Activated CD4-positive, alpha-beta T cell treated with anti-CD3 and anti-CD28 coated beads, Interleukin-2, Interleukin-6, amounts not matched to agents 100 ng/mL and 50 ng/mL, durations not matched to agents 16 hours and 8 hours (primary cell): ENCODE measurements at regions not wholly inside any gene's neighbourhood (a gene's known extent, or its start where the extent isn't known, plus 50 kb on each side); places are given as distances from the start of the nearest gene placed in this dataset.
"Not testable (repeated sequence)": the region's sequence is repeated elsewhere in the genome, so short reads cannot be mapped to it uniquely, and the experiment has no call there.

Experiments used
- DNase-seq: peaks from one replicate; pipeline ENCODE4 v3.0.0-alpha.2; 2020

DNA sequence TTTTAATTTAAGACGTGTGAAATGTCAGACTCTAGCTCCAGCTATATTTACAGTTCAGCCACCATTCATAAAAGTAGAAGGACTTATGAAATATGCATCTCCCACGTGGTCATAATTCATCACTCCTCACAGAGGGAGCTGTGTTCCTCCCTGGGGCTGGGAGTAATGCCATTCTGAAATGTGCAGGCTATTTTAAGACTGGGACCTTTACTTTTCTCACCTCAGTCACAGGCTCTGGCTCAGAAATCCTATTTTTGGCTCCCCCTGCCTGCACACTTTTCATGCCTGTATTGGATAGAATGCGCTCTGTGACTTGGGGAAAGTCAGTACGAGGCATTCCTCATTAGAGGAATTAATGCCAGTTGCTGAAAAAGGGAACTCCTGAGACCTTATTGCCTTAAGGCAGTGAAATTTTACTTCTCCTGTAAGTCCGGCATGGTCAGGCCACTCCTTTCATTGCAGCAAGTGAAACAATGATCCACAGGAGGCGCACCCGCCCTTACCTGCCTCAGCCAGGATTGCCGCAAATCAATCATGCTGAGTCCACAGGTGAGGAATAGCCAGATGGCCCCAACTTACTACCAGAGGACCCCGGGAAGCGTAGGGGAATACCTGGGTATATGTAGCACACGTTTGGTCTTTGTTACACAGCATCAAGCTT, 1133.2 kb upstream of the TMEM132C start:
- no peak for DNase-seq

DNA sequence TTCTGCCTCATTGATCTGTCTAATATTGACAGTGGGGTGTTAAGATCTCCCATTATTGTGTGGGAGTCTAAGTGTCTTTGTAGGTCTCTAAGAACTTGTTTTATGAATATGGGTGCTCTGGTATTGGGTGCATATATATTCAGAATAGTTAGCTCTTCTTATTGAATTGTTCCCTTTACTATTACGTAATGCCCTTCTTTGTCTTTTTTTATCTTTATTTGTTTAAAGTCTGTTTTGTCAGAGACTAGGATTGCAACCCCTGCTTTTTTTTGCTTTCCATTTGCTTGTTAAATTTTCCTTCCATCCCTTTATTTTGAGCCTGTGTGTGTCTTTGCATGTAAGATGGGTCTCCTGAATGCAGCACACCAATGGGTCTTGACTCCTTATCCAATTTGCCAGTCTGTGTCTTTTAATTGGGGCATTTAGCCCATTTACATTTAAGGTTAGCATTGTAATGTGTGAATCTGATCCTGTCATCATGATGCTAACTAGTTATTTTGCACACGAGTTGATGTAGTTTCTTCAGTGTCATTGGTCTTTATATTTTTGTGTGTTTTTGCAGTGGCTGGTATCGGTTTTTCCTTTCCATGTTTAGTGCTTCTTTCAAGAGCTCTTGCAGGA, 1126.0 kb upstream of the TMEM132C start:
- DNase-seq = not testable (repeated sequence)

DNA sequence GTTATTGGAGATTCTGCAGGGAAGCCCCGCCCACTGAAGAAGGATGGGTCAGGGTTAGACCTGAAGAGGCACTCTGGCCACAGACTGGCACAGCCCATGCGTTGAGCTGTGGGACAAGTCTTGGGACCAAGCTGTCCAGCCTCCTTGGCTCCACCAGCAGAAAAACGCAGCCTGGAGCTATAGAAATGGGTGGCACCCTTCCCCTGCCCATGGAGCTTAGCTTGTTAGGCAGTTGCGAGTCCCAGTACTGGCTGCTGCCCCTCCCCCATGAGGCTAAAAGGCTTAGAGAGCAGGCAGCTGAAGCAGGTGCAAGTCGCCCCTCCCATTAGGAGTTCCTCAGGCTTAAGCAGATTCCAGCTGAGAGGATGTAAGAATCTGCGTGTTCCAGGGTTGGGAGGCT, 1124.0 kb upstream of the TMEM132C start:
- DNase-seq = no peak

DNA sequence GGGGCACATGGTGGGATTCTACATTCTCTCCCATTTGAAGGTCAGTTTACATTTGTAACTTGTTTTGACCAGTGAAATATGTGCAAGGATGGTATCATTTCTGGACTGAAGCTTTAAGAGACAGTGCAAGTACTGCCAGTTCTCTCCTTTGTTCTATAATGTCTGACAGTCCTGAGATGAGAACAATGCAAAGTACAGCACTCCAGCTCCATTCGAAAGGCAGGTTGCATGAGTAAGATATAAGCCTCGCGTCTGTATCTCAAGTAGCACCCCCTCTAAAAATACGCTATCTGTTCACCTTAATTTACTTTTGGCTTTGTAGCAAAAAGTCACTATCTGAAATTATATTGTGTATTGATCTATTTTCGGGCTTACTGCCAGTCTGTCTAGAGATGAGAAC, 1122.2 kb upstream of the TMEM132C start:
- no peak for DNase-seq

DNA sequence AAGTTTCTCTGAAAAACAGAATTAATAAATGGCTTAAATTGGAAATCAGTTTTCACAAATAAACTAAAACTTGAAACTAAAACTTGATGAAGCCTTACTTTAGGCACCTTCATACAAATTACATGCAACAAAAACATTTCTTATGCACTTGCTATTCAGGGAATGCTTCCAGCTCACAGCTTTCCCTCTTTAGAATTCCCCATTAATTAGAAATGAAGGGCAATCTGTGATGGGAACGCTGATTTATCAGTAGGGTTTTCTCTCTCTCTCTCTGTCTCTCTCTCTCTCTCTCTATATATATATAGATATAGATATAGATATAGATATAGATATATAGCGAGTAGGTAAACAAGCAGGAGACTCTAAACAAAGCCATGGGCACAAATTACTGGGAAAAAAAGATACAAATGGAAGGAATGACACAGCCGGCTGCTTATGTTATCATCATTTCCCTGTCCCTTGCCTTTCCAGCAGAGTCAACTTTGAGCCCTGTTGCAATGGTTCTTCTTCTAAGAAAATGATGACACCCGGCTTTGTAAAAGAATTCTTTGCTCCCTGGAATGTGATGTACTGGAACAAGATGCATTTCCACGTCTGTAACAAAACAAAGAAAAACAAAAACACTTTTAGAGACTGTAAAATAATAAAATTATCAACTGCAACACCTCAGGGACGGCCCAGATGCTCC, 1121.6 kb upstream of the TMEM132C start:
- DNase-seq = no peak

DNA sequence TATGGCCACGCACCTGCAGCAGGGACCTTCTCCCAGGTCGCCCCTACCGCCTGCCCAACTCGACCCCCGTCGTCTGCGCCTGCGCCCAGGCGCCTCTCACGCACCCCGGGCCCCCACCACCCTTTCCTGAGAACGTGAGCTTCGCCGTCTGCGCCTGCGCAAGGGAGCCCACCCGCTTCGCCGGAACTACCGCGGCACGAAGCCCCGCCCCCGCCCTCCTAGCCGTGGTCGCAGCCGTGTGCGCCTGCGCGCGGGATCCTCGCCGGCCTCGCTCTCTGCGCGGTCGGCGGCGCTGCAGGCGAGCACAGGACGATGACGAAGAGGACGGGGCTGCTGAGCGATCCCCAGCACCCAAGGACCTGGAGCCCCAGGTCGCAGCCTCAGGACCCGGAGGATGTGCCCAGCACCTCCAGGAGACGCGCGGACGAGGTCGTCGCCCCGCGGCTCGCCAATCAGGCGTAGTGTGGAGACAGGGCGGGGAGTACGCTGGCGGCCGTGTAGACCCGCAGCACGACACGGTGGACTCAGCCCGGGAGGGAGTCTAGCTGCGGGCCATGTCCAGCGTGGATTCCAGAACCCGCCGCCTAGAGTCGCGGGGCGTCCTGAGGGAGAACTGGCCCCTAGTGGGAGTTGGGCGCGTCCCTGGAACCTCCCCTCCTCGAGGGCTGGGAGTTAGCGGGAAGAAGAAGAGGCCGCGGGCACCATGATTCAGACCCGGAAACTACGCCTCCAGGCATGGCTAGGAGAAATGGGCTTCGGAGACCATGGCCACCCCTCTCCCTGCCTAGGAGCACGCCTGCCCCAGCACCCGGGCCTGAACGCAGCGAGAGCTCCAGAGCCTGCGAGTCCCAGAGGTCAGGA, 1120.8 kb upstream of the TMEM132C start:
- peak; percentile 76 for DNase-seq

DNA sequence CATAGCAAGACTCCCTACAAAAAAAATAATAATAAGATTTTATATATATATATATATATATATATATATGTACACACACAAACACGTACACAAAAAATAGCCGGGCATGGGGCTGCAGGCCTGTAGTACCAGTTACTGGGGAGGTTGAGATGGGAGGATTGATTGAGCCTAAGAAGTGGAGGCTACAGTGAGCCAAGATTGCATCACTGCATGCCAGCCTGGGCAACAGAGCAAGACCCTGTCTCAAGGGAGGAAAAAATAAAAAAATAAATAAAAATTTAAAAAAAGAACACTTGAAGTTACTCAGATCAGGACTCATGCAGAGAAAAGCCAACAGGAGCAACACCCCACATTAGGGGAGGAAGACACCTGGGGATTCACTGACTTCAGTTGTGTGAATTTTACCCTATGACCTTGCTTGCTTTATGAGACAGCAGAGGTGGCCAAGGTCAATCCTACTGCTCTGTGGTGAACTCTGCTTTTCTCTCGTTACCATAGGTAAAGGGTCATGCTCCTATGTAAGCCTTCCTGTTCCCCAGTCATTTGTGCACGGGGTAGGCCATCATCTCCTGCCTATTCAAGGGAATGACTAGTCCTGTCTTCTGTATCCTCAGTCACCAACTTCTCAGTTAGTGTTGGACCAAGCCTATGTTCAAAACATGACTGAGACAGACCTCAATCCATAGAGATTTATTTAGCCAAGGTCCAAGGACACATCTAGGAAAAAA, 1119.8 kb upstream of the TMEM132C start:
- no peak for DNase-seq

DNA sequence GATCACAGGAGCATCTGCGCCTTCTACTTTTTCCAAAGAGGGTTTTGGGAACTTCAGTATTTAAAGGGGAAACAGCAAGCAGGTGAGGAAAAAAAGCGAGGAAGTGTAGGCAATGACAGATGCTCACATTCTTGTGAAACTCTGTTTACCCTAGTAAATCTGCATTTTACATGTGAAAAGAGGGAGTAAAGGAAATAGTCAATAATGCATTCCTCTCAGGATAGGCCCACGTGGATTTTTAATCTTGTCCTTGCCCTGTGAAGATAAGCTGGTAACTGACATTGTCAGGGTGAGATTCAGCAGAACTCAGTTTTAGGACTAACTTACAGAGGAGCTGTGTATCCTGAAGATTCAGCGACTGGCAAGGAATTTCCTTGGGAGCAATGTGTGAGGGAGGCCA, 1119.2 kb upstream of the TMEM132C start:
- DNase-seq = no peak

DNA sequence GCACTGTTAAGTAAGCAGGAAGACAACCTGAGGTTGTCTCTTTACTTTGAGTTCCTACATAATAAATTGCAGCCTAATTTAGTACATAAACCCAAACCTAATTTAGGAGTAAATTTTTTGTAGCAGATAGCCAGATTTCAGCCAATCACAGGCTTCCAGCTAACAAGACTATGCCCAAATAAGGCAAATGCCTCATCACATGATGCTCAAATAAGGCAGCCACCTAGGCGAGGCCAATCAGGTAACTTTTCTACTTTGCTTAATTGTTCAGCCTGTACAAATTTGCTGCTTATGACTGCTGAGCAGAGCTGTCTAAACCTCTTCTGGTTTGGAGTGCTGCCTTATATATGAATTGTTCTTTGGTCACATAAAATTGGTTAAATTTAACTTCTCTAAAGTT, 1118.7 kb upstream of the TMEM132C start:
- no peak for DNase-seq

DNA sequence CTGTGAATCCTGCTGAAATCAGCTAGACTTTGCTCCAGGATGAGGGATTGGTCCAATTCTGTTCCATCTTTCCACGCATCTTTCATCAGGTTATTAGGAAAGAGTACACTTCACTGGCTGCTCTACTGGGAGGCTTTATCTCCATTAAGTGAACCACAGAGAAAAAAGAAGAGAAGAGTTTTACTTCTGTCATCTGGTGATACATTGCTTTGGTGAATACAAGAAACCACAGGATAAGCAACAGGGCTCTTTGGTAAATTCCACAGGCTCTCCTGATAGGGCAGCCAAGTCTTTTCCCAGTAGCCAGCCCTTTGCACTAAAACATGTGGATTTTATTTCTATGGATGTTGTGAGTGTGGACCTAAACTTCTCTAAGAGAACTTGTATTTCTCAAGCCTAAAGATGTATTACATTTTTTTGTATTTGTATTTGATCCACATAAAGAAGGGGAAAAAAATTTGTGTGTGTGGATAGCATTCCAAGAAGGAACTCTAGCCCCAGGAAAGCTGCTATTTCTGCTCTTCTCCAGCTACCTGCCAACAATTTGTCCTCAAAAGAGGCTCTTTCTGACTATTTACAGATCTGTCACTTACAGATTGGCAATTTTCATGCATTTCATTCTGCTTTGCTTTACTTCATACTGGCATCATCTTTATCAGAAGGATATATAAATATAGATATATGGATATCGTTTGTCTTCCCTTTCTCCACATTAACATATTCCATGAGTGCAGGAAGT, 1117.6 kb upstream of the TMEM132C start:
- no peak for DNase-seq

DNA sequence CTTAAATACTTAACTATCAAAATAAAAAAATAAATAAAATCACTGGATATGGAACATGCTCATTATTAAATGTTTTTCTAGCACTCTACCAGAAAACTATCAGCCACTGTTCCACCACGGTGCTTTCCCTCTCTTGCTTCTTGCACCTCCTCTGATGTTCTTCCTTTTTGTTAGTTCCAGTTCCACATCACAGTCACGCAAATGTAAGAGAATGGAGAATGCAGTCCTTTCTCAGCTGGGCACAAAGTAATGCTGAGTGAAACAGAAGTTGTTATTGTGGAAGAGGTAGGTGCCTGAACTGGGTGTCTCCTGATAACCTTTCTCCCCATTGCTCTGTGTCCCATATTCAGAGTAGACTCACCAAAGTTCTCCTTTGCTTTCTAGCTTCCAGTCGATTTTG, 1116.9 kb upstream of the TMEM132C start:
- DNase-seq = no peak

DNA sequence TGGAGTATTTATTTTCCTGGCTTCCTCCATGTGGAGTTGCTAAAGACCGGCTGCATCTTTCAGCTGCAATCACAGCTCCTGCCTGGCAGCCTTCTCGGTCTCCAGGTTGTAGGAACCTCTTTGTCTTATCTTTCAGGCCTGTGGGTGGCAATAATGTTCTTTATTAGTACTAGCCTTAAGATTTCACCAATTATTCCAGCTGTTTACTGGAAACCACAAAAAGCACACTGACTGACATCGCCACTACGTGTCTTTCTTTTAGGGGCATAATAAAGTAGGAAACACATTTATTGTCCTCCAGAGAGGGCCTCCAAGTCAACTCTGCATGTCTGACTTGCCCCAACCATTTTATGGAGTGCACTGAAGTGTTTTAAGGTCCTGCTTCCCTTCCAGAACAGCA, 1116.5 kb upstream of the TMEM132C start:
- DNase-seq = no peak

DNA sequence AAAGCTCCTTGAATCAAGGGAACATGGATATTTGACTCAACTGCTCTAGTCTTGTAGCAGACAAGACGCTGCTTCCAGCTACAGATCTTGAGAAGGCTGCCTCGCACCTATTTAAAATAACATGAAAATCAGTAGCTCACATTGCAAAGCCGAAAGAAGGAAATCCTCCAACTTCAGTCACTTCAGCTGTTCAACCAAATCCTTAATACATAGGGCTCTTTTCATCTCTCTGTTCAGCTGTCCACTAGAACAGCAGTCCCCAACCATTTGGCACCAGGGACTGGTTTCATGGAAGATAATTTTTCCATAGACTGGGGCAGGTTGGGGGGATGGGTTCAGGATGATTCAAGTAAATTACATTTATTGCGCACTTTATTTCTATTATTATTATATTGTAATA, 1116.0 kb upstream of the TMEM132C start:
- no peak for DNase-seq

DNA sequence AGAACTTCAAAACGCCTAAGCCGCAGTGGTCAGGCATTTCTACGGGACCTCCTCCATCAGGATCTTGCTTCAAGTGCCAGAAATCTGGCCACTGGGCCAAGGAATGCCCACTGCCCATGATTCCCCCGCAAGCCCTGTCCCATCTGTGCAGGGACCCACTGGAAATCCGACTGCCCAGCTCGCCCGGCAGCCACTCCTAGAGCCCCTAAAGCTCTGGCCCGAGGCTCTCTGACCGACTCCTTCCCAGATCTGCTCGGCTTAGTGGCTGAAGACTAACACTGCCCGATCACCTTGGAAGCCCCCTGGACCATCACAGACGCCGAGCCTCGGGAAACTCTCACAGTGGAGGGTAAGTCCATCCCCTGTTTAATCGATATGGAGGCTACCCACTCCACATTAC, 1113.0 kb upstream of the TMEM132C start:
- DNase-seq = no peak

DNA sequence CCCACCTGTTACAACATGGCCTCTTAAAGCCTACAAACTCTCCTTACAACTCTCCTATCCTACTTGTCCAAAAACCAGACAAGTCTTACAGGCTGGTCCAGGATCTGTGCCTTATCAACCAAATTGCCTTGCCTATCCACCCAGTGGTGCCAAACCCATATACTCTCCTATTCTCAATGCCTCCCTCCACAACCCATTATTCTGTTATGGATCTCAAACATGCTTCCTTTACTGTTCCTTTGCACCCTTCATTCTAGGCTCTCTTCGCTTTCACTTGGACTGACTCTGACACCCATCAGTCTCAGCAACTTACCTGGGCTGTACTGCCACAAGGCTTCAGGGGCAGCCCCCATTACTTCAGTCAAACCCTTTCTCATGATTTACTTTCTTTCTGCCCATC, 1112.1 kb upstream of the TMEM132C start:
- not testable (repeated sequence) for DNase-seq

DNA sequence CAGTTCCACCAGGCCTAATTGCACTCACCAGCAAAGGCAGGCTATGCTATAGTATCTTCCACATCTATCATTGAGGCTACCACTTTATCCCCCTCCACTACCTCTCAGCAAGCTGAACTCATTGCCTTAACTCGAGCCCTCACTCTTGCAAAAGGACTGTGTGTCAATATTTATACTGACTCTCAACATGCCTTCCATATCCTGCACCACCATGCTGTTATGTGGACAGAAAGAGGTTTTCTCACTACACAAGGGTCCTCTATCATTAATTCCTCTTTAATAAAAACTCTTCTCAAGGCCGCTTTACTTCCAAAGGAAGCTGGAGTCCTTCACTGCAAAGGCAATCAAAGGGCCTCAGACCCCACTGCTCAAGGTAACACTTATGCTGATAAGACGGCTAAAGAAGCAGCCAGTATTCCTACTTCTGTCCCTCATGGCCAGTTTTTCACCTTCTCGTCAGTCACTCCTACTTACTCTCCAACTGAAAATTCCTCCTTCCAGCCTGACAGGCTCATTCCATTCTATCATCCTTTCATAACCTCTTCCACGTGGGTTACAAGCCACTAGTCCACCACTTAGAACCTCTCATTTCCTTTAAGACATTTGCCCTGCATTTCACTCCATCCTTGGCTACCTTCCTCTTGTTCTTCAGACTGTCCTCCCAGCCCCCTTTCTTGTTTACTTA, 1110.9 kb upstream of the TMEM132C start:
- DNase-seq = not testable (repeated sequence)

DNA sequence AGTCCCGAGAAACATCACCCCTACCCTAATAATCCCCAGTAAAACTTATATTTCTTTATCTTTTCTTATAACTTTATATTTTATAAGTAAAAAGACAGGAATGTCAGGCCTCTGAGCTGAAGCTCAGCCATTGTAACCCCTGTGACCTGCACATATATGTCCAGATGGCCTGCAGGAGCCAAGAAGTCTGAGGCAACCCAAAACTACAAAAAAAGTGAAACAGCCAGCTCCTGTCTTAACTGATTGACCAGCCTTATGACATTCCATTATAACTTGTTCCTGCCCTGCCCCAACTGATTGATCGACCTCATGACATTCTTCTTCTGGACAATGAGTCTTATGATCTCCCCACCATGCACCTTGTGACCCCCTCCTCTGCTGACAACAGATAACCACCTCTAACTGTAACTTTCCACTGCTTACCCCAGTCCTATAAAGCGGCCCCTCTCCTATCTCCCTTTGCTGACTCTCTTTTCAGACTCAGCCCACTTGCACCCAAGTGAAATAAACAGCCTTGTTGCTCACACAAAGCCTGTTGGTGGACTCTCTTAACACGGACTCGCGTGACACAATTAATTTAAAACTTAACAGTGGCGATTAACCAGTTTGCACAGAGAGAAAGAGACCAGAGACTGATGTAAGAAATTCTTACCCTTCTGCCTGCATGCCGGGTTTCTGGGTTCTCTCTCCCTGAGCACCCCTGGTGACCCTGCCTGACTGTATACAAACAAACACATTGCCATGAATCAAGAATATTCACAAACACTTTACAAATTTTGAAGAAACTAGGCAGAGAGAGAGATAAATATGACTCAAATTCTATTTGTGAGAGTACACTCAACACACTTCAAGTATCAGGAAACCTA, 1109.2 kb upstream of the TMEM132C start:
- DNase-seq = not testable (repeated sequence)

DNA sequence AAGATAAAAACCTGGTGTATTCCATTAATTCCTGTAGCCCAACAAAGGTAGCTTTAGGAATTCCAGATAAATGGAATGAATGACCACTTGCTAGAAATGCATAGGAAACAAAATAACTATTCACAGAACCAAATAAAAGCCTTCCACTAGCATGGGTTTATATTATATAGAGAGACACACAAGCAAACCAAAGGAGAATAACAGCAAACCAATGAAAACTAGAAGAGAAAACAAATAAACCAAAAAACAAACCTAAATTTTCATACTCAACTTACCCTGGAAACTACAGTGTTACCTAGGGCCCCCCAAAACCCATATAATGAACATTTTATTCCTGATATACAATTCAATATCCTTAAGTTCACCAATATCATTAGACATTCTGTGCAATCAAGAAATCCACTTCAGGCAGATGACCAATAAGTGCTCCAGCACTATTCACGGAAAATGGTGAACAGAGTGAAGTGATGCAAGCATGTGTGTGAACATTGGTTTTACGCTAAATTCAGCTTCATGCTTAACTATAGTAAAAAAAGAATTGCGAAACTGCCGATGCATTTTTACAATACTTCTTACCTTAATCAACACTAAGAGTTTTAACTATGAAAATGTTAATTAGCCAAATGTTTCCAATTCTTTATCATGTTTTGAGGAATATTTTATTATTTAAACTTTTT, 1108.4 kb upstream of the TMEM132C start:
- no peak for DNase-seq

DNA sequence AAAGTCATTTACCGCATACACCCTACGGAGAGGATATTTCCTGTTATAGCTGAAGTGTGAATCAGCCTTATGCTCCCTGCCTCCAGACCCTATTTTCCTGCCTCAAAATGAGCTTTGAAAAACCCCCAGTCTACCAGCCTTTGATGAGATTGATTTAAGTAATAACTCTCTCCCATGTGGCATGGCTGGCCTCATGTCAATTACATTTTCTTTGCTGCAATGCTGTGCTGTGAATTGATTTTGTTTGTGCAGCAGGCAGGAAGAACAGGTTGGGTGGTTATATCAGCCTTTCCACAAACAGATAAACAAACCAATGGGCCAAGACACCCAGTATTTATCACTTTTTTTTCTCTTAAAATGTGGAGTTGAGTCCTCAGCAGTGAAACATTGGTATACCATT, 1105.5 kb upstream of the TMEM132C start:
- DNase-seq = no peak

DNA sequence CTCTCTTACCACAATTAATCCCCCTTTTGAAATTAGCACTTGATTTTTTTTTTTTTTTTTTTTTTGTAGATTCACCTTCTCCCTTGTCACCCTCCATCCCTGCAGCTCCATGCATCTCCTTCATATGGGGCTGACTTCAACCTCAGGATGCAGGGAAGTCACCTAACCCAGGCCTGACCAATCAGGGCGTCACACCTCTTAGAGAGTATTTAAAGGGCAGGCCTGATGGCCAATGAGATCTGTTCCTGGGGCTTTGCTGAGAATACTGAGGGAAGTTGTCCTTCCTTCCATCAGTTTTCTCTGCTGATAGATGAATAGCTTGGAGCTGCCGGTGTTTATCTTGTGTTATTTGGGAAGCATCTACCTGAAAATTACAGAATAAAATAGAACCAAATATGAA, 1104.7 kb upstream of the TMEM132C start:
- no peak for DNase-seq
